HG03378 (cell line): ENCODE measurements at regions not wholly inside any gene's neighbourhood (a gene's known extent, or its start where the extent isn't known, plus 50 kb on each side); places are given as distances from the start of the nearest gene placed in this dataset.
A peak's percentile ranks its signal among the peaks of the same experiment; 100 is the strongest.

Experiments used
- ATAC-seq: cut with Tn5 transposase; IDR thresholded peaks from one replicate; pipeline ENCODE4 v1.9.1; 2021; ENCODE audit warnings: mild to moderate bottlenecking, moderate library complexity; ENCODE audit not compliant: unreplicated experiment

DNA sequence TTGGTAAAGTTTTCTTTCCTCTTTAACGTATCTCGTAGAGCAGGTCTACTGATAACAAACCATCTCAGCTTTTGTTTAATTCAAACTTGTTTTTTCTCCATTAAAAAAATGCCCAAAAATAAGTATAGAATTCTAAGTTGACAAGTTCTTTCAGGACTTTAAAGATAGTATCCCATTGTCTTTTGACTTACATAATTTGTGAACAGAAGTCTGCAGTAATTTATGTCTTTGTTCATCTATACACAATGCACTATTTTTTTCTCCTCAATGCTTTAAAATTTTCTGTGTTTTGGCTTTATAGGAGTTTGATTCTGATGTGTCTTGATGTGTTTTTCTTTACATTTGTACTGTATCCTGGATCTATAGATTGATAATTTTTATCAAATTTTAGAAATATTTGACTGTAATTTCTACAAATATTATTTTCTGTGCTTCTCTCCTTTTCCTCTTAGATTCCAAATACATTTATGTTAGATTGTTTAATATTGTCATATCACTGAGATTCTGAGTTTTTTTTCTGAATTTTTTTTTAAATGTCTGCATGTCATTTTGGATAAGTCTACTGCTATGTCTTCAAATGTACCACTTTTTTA lies 143.3 kb downstream of the FTCDNL1 start:
- ATAC-seq: no peak

DNA sequence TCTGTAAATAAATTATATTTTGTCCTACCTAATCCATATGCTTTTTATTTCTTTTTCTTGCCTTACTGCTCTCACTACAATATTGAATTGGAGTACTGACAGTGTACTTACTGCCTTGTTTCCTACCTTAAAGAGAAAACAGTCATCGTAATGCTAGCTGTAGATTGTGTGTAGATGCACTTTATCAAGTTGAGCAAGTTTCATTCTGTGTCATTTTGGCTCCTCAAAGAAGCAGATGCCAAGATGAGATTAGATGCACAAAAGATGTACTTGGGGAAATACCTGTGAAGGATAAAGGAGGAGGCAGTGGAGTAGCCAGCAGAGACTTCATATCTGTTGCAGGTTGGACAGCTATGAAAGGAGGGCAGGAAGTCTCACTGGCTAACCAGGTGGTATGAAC lies 145.5 kb downstream of the FTCDNL1 start:
- no peak for ATAC-seq

DNA sequence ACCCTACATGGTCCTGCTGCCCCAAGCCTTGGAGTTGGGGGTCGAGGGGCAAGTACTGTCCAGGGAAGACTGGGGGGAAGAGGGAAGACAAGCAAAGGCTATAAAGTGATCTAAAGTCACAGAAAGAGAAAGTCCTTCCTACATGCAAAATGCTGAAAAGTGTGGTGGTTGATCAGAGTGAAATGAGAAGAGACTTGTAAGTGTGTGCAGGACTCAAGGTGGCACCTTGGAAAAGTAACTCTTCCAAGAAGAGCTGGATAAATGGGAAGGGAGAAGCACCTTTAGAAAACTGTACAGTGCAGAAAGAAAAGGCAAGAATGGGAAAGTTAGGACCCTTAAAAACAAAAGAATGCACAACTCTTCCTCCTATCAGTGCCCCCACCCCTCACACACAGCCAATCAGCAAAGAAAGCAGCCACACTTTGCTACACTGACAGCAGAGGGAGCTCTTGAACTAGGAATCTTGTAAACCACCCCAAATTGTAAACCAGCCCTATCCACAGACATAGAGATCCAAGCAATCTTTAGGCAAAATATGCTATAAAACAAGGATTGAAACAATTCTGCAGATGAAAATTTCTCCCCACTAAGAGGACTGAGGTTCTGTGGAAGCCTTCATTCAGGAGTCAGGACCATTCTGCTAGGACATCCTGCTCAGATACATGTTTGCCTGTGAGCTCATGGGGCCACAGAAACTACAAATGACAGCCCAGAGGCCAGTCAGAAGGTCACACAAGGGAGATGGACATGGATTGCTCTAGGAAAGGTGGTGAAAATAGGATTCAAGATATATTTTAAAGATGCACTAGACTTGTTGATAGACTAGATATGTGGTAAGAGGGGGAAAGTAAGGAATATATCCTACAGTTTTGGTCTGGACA lies 146.4 kb downstream of the FTCDNL1 start:
- peak; percentile 62 for ATAC-seq

DNA sequence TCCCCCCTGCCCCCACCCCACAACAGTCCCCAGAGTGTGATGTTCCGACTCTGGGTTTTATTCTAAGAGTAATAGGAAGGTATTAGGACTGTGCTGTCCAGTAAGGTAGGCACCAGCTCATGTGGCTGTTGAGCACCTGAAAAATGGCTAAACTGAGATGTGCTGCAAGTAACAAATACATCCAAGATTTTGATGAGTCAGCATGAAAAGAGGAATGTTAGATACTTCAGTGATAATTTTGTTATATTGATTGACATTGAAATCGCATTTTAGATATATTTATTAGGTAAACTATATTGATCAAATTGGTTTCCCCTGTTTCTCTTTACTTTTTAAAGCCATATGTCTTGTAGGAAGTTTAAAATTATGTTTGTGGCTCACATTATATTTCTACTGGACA lies 147.8 kb downstream of the FTCDNL1 start:
- no peak for ATAC-seq

DNA sequence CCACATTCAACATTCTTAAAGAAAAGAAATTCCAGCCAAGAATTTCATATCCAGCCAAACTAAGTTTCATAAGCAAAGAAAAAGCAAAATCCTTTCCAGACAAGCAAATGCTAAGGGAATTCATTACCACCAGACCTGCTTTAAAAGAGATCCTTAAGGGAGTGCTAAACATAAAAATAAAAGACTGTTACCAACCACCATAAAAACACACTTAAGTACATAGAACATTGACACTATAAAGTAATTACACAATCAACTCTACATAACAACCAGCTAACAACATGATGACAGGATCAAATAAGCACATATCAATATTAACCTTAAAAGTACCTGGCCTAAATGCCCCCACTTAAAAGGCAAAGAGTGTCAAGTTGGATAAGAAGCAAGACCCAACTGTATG lies 153.5 kb downstream of the FTCDNL1 start:
- no peak for ATAC-seq

DNA sequence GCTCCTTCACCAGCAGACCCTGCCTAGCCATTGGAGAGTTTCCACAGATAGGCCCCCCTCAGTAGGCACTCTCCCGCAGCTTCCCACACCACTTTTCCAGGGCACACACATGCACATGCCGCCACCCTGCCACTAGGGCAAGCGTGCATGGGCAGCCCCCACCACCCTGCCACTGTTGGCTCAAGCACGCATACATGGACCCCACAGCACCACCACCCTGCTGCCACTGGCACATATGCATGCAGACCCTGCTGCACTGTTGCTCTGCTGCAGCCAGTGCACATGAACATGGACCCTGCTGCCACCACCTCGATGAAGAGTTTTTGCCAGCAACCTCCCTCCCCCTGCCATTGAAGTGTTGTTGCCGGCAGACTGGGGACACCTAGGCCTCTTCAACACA lies 154.9 kb downstream of the FTCDNL1 start:
- ATAC-seq: no peak

DNA sequence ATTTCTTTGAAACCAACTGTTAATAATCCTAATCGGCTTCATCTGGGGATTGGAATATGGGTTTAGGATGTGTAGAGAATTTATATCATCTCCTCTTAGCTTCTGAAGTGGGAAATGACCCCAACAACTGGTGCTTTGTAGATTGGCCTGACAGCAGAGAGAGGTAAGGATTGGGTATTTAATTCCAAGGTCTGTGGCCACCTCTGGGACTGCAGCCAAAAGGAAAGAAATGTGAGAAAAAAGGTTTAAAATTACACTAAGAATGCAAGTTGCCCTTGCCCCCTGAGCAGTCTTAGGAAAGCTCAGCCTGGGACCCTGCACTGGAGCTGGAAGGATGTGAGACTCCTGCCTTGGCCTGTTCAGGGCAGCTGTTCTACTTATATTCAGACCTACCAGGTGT lies 157.1 kb downstream of the FTCDNL1 start:
- ATAC-seq: no peak

DNA sequence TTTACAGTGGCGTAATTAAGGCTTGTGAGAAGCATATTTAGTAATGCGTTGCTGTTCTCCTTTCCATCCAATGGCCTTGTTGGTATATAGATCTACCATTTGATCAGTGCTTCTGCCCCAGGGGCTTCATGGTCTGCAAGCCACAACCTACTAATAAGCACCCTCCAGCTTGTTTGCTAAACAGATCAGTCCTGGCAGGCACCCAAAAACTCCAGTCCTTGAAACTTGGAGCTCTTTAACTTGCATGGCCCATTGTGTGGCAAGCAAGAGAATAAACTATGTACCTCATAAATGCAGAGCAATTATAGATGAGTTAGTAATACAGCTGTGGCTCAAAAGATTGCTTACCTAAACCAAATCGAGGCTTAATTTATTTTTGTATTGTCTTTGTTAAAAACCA lies 158.5 kb downstream of the FTCDNL1 start:
- no peak for ATAC-seq

DNA sequence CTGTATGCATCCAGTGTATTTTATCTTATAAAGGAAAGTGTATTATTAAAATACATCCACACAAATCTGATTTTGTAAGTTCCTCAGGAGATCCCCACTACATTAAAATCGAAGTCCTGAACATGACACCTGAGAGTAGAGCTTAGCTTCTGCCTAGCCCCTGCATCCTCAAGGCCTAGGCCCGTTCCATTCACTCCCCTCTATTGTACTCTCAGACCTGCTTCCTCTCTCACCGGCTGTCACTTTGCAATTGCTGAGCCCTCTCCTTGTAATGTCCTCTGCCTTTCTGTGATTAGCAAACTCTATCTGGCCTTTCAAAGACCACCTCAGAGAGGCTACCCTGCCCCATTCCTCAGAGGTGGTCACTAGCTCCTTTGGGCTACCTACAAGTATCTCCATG lies 160.8 kb downstream of the FTCDNL1 start:
- ATAC-seq: no peak

DNA sequence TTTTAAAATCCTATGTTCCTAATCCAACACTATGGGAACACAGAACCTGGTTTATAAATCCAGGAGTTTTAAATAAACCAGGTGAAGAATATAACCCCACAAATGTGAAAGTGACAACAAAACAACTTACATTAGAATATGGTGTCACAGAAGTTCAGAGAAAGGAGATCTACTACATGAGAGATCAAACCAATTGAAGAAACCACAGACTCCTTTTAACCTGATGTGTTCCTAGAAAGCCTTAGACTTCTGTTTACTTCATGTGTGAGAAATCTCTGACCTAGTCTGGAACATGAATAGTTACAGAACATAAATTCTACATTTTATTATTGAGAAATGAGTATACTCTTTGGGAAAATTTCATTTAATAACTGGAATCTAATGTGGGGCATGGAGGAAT lies 165.3 kb downstream of the FTCDNL1 start:
- no peak for ATAC-seq

DNA sequence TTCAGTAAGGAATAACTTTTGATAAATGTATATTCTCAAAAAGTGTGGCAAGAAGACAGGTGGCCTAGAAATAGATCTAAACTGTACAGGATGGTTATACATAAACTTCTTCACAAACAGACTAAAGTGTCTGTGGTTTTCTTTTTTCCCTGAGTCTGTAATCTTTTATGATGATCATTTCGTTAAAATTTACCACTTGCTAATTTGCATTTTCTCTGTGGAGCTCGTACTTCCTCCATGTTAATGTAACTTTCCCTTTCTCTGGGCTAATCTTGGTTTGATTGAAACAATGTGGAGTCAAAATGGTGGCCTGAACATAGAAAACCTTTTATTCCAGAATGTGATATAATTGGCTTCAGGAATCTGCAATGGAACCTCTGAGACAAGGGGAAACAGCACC lies 166.2 kb downstream of the FTCDNL1 start:
- ATAC-seq: peak; percentile 74

DNA sequence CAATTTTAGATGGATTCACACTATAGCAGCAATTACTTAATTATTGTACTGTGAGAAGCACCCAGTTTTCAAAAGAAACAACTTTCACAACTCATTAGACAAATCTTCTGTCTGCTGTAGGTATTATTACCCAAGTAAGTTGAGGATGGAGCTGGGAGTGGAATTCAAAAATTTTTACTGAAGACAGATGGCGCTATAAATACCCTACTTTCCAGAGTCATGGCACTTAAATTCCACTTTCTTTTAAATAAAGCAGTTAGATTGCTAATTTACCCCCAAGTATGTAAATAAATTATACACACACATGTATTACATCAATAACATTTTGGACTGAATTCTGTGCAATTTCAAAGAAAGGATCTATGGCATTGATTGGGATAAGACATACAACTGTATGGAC lies 166.8 kb downstream of the FTCDNL1 start:
- ATAC-seq: no peak

DNA sequence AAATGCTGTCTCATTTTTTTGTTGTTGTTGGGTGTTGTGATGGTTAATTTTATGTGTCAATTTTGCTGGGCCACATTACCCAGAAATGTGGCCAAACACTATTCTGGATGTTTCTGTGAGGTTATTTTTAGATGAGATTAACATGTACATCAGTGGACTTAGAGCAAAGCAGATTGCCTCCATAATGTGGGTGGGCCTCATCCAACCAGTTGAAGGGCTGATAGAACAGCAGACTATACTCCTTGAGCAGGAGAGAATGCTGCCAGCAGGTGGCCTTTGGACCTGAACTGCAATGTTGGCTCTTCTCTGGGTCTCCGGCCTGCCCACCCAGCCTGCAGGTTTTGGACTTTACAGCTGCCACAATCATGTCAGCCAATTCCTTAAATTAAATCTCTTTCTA lies 169.0 kb downstream of the FTCDNL1 start:
- no peak for ATAC-seq

DNA sequence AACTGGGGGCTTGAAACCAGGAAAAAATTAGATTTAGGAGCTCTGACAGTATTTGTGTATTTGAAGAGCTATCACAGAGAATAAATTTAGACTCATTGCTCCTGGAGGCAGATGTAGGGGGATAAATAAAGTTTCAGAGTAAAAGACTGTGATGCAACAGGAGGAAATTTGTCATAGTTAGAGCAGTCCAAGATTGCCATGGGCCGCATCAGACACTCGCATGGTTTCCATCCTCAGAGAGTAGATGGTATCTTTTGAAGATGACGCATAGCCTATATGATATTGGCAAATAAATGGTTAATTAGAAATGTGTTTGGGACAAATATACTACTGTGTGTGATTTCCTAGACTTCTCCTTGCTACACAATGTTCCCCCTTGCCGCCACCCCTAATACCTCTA lies 170.5 kb downstream of the FTCDNL1 start:
- no peak for ATAC-seq

DNA sequence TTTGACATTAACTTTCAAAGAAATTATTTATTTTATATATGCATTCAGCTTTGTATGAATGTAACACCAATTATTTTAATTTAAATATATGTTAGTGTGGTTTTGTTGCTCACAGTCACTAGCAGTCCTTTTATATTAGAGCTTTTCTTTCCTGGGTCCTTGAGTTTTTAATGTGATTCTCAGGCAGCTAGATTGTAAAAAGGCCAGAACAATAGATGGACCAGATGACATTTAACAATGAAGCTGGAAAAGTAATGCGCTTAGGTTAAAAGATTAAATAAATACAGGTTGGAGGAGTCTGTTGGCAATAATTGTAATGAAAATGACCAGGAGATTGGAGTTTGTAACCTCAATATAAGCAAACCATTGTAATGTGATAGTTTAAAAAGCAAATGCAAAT lies 171.1 kb downstream of the FTCDNL1 start:
- no peak for ATAC-seq

DNA sequence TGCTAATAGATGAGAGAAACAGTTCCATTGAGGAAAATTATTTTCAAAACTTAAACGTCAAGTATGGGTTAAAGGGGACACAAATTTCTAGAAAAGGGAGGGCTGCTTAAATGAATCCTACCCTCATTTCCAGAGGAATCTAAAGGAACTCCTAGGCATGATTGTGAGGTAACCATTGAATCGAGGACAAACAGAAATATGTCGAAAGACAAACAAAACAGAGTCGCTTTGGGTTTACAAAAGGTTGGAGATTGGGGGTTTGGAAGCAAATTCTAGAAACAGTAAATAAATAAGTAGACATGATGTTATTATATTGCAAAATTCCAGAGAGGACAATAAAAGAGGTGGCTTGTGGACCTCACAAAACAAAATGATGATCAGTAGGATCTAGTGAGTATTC lies 173.1 kb downstream of the FTCDNL1 start:
- no peak for ATAC-seq

DNA sequence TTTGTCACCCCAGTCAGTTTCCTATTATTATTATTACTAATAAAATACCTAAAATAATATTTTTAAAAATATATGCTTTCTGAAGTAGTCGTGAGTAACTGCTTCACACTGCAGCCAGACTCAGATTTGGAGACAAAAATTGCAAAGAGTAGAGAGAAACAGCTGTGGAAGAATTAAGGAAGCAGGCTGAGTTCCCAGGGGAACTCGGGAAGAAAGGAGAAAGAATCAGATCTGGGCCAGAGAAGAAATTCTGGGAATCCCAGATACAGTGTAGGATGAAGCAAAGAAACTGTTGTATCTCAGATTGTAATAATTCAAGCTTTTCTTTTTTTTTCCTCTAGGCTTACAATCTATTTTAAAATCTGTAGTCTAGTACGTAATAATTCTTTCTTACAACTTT lies 182.3 kb downstream of the FTCDNL1 start:
- no peak for ATAC-seq

DNA sequence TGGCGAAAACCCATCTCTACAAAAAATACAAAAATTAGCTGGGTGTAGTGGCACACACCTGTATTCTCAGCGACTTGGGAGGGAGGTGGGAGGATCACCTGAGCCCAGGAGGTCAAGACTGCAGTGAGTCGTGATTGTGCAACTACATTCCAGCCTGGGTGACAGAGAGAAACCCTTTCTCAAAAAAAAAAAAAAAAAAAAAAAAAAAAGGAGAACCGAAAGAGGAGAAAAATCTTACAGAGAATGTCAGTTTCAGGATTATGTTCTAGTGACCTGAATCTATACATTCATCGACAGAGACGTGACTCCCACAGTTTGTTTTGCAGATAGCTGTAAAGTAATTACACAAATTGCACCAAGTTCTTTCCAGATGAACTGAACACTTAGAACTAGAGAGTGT lies 187.8 kb downstream of the FTCDNL1 start:
- ATAC-seq: peak; percentile 89

DNA sequence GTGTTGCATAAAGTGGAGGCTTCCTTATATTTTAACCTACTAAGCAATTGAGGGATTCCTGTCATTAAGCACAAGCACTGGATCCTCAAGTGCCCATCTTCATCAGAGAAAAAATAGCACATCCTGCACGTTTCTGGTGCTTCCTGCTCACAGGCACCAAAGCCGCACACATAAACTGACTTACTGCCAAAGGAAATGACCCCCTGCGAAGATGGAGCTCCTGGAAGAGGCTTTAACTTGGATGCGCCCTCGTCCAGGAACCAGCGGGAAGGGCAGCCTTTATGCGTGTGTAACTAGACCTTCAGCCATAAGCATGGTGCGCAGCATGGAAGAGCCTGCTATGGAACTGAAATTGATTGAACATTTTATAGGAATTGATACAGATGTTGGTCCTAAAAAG lies 188.7 kb downstream of the FTCDNL1 start:
- no peak for ATAC-seq

DNA sequence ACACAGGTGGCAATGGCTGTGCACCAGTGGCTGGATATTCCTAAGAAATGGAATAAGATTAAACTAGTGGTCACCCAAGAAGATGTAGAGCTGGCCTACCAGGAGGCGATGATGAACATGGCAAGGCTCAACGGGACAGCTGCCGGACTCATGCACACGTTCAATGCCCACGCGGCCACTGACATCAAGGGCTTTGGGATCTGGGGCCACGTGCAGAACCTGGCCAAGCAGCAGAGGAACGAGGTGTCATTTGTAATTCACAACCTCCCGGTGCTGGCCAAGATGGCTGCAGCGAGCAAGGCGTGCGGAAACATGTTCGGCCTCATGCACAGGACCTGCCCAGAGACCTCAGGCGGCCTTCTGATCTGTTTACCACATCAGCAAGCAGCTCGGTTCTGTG lies 190.8 kb downstream of the FTCDNL1 start:
- no peak for ATAC-seq

DNA sequence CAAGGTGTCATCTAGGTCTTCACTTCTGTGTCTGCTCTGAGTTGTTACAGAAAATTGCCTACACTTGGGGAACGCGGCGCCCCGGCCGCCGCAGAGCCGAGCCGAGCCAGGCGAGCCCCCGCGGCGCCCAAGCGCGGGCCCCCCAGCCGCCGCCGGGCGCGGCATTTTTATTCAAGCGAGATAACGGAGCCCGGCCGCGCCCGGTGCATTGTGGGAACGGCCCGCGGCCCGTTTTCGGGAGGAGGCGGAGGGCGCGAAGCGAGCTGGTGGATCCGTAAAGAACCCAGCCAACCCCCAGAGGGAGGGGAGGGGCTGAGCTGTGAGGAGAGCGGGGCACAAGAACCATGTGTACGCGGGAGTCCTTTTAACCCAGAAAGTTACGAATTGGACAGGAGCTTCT lies 191.8 kb downstream of the FTCDNL1 start:
- no peak for ATAC-seq

DNA sequence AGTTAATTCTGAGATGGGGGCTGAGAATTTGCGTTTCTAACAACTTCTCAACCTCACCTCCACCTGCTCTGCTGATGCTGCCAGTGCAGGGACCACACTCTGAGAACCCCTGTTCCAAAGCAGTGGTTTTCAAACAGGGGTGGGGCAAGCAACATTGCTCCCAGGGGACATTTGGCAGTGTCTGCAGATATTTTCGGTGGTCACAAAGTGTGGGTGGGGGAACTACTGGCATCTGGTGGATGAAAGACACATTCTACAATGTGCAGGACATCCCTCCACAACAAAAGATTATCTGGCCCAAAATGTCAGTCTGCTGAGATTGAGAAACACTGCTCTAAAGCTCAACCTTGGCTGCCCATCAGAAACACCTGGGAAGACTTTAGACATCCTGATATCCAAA lies 188.7 kb upstream of the SATB2 start:
- ATAC-seq: peak; percentile 97

DNA sequence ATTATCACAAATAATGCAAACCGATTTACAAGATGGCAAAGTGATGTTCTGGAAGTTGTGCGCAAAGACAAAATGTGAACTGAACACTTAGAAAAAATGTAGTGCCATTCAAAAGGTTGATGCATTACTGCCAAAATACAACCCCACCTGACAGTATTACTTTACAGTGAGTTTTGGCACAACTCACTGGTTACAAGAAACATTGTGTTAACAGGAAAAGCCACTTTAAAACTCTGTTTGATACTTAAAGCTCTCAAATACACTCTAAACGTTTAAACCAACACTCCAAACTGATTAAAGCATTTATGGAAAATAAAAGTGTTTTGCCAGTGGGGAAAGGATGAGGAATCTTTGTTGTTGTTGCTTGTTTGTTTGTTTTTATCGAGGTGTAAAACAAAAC lies 173.4 kb upstream of the SATB2 start:
- no peak for ATAC-seq
